Hepatocyte (in vitro differentiated cells): ENCODE measurements at regions not wholly inside any gene's neighbourhood (a gene's known extent, or its start where the extent isn't known, plus 50 kb on each side); places are given as distances from the start of the nearest gene placed in this dataset.
"Not testable (repeated sequence)": the region's sequence is repeated elsewhere in the genome, so short reads cannot be mapped to it uniquely, and the experiment has no call there.

Experiments used
- DNase-seq: peaks from one replicate; pipeline ENCODE4 v3.0.0-alpha.2; 2016; ENCODE audit warnings: low spot score
- H2AFZ ChIP-seq: fragments of 200-600 bp; sonication (generic); 2 replicates; pipeline ENCODE4 v1.6.0; 2016; ENCODE audit warnings: antibody characterized with exemption, mild to moderate bottlenecking
- H3K27ac ChIP-seq: fragments of 200-600 bp; sonication (generic); 2 replicates; pipeline ENCODE4 v1.5.1; 2016; ENCODE audit warnings: mild to moderate bottlenecking
- H3K27me3 ChIP-seq: fragments of 200-600 bp; sonication (generic); 2 replicates; pipeline ENCODE4 v1.6.1; 2016
- H3K36me3 ChIP-seq: fragments of 200-600 bp; sonication (generic); replicated peaks from 2 replicates; pipeline ENCODE4 v1.5.1; 2016; ENCODE audit warnings: low read depth; ENCODE audit not compliant: insufficient read depth
- H3K4me1 ChIP-seq: fragments of 200-600 bp; sonication (generic); 2 replicates; pipeline ENCODE4 v1.5.1; 2016; ENCODE audit warnings: mild to moderate bottlenecking, moderate library complexity; ENCODE audit not compliant: insufficient read depth
- H3K4me2 ChIP-seq: fragments of 200-600 bp; sonication (generic); 2 replicates; pipeline ENCODE4 v1.6.0; 2016
- H3K4me3 ChIP-seq: fragments of 200-600 bp; sonication (generic); 2 replicates; pipeline ENCODE4 v1.5.1; 2016; ENCODE audit warnings: mild to moderate bottlenecking
- H3K79me2 ChIP-seq: fragments of 200-600 bp; sonication (generic); 2 replicates; pipeline ENCODE4 v1.6.0; 2017; ENCODE audit warnings: mild to moderate bottlenecking
- H3K9me2 ChIP-seq: fragments of 200-600 bp; sonication (generic); replicated peaks from 2 replicates; pipeline ENCODE4 v1.6.0; 2017; ENCODE audit warnings: mild to moderate bottlenecking; ENCODE audit not compliant: insufficient read depth
- H3K9me3 ChIP-seq: fragments of 200-600 bp; sonication (generic); 2 replicates; pipeline ENCODE4 v1.5.1; 2016; ENCODE audit warnings: low read depth, mild to moderate bottlenecking
- H4K20me1 ChIP-seq: fragments of 200-600 bp; sonication (generic); 2 replicates; pipeline ENCODE4 v1.6.0; 2016; ENCODE audit warnings: mild to moderate bottlenecking; ENCODE audit not compliant: insufficient read depth, poor library complexity, severe bottlenecking
- CTCF ChIP-seq: fragments of 200-600 bp; sonication (generic); IDR thresholded peaks from 2 replicates; pipeline ENCODE4 v1.5.1; 2016; ENCODE audit warnings: antibody characterized with exemption, mild to moderate bottlenecking; ENCODE audit not compliant: poor library complexity
- EZH2 ChIP-seq: fragments of 200-600 bp; sonication (generic); IDR thresholded peaks from 2 replicates; pipeline ENCODE4 v1.6.1; 2016; ENCODE audit warnings: antibody characterized with exemption, mild to moderate bottlenecking, borderline replicate concordance
- EZH2phosphoT487 ChIP-seq: fragments of 200-600 bp; sonication (generic); IDR thresholded peaks from one replicate; pipeline ENCODE4 v1.6.1; 2018; ENCODE audit warnings: antibody characterized with exemption, mild to moderate bottlenecking, low read depth, moderate library complexity; ENCODE audit not compliant: unreplicated experiment, severe bottlenecking
- WGBS: methylation state at CpG from one replicate; pipeline ENCODE4 v1.1.6; 2016; ENCODE audit warnings: low lambda C conversion rate; ENCODE audit errors: missing lambda C conversion rate; 5-methylcytosine and 5-hydroxymethylcytosine counted together

- WGBS: 93% methylated on average over 4 of the region's 4 CpGs
- Histone ChIP-seq H3K36me3 (no peaks in the 10 kb centered on the region), H3K4me3 (no peak overlapping the region), H3K4me2 (no peak overlapping the region), H3K9me2 (no peaks in the 10 kb centered on the region), H3K4me1 (no peaks in the 10 kb centered on the region), H4K20me1 (no peaks in the 10 kb centered on the region), H2AFZ (no peak overlapping the region), H3K9me3 (no peaks in the 10 kb centered on the region), H3K27ac (no peak overlapping the region), H3K79me2 (no peaks in the 10 kb centered on the region), H3K27me3 (no peaks in the 10 kb centered on the region)
- no peak for DNase-seq
- TF ChIP-seq EZH2 (no peak), EZH2phosphoT487 (no peak), CTCF (no peak)
These were observed 378.7 kb downstream of the ZBBX start for GRCh38 chr3:167001374-167001773.

GRCh38 chr3:166993015-166993630, 387.0 kb downstream of the ZBBX start:
- WGBS: 92% methylated on average over 2 of the region's 2 CpGs
- H3K27ac ChIP-seq: no peak overlapping the region
- no peaks in the 10 kb centered on the region for H3K36me3 ChIP-seq

GRCh38 chr3:166986000-166986399, 394.1 kb downstream of the ZBBX start:
- Histone ChIP-seq H3K36me3 (no peaks in the 10 kb centered on the region), H3K9me2 (no peaks in the 10 kb centered on the region), H3K79me2 (no peaks in the 10 kb centered on the region), H4K20me1 (no peaks in the 10 kb centered on the region), H3K4me1 (no peaks in the 10 kb centered on the region), H3K4me2 (no peak overlapping the region), H3K27ac (no peak overlapping the region), H3K27me3 (no peaks in the 10 kb centered on the region), H3K4me3 (no peak overlapping the region), H2AFZ (no peak overlapping the region), H3K9me3 (no peaks in the 10 kb centered on the region)
- DNase-seq: no peak
- no peak for TF ChIP-seq EZH2
- TF ChIP-seq EZH2phosphoT487: no peak
- no peak for TF ChIP-seq CTCF

More at GRCh38 chr3:166993015-166993630, 387.0 kb downstream of the ZBBX start:
- H4K20me1 ChIP-seq: no peaks in the 10 kb centered on the region
- no peak overlapping the region for H3K4me2 ChIP-seq
- TF ChIP-seq EZH2 (no peak), CTCF (no peak), EZH2phosphoT487 (no peak)
- no peak for DNase-seq
- peaks cover 5% of the 10 kb centered on the region for H3K4me1 ChIP-seq
- H3K27me3 ChIP-seq: no peaks in the 10 kb centered on the region
- H3K9me3 ChIP-seq: no peaks in the 10 kb centered on the region
- no peak overlapping the region for H2AFZ ChIP-seq
- no peaks in the 10 kb centered on the region for H3K9me2 ChIP-seq
- no peaks in the 10 kb centered on the region for H3K79me2 ChIP-seq
- H3K4me3 ChIP-seq: no peak overlapping the region

GRCh38 chr3:166975796-166976195, 404.3 kb downstream of the ZBBX start:
- not testable (repeated sequence) for H3K9me3 ChIP-seq, H3K9me2 ChIP-seq, H2AFZ ChIP-seq, H3K4me1 ChIP-seq, H3K36me3 ChIP-seq, H3K27me3 ChIP-seq, H3K79me2 ChIP-seq, H3K4me2 ChIP-seq, H3K4me3 ChIP-seq, H4K20me1 ChIP-seq, DNase-seq, H3K27ac ChIP-seq
- 97% methylated on average over 21 of the region's 36 CpGs for WGBS

- not testable (repeated sequence) for H3K27me3 ChIP-seq, H3K9me2 ChIP-seq, H2AFZ ChIP-seq, H3K4me1 ChIP-seq, H4K20me1 ChIP-seq, H3K4me3 ChIP-seq, H3K9me3 ChIP-seq, H3K4me2 ChIP-seq, H3K36me3 ChIP-seq, H3K79me2 ChIP-seq, DNase-seq, H3K27ac ChIP-seq
- WGBS: 95% methylated on average over 8 of the region's 8 CpGs
These were observed 412.4 kb downstream of the ZBBX start for GRCh38 chr3:166967714-166968113.
